OCI-LY3 (cell line): ENCODE measurements at regions not wholly inside any gene's neighbourhood (a gene's known extent, or its start where the extent isn't known, plus 50 kb on each side); places are given as distances from the start of the nearest gene placed in this dataset.

Experiments used
- CTCF ChIP-seq: fragments of 200-600, 300-600 bp; sonication (generic); IDR thresholded peaks from 2 replicates; pipeline ENCODE4 v1.5.1; 2014; ENCODE audit warnings: antibody characterized with exemption, low read length, low read depth
- EZH2phosphoT487 ChIP-seq: fragments of 200-600 bp; shearing (Covaris generic); IDR thresholded peaks from 2 replicates; pipeline ENCODE4 v1.6.1; 2018; ENCODE audit warnings: antibody characterized with exemption, mixed run types, low read depth

- no peak for TF ChIP-seq CTCF
- no peak for TF ChIP-seq EZH2phosphoT487
Measured at GRCh38 chr10:61835946-61836887, 65.3 kb upstream of the ARID5B start.
